HG03565 (cell line): ENCODE measurements at regions not wholly inside any gene's neighbourhood (a gene's known extent, or its start where the extent isn't known, plus 50 kb on each side); places are given as distances from the start of the nearest gene placed in this dataset.
"Not testable (repeated sequence)": the region's sequence is repeated elsewhere in the genome, so short reads cannot be mapped to it uniquely, and the experiment has no call there.

ENCODE experiments used
- ATAC-seq: cut with Tn5 transposase; IDR thresholded peaks from one replicate; pipeline ENCODE4 v1.9.1; 2021; ENCODE audit warnings: mild to moderate bottlenecking, moderate library complexity; ENCODE audit not compliant: unreplicated experiment

DNA sequence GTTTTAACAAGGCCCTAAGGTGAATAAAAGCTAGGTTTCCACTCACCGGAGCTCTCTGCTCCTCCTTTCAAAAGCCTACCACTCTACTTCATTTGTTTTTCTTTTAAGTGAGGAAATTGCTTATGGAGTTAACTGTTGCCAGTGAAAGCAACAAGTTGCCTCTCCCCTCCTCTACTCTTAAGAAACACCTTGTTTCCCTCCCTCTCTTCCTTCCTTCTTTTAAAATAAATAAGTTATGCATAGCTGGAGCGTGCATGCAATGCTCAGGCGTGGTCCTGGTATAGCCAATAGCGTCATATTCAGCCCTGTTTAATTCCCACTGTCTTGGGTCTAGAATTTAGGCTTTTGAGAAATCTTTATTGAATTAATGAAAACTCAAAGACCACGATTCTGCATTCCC is 101.1 kb upstream of the IGF1R start:
- no peak for ATAC-seq

DNA sequence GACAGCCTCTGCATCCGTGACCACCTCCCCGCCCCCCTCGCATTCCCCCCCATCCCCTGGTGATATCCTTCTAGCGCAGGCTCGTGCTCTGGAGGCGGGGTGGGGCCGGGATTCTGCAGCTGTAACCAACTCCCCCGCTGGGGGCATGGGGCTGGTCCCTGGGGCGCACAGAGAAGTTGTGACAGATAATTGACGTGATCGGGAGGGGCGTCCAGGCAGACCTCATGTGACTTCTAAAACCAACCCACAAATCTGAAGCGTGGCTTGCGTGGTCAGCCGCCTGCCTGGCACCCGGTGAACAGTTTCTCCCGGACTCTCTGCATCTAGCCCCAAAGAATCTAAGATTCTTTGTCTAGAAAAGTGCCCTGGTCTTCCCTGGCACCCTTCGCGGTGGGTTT is 100.6 kb upstream of the IGF1R start:
- ATAC-seq: no peak

- ATAC-seq: no peak
Observed at GRCh38 chr15:98548139-98548971, 100.0 kb upstream of the IGF1R start.

GRCh38 chr15:98549003-98549402 is 99.3 kb upstream of the IGF1R start:
- no peak for ATAC-seq

DNA sequence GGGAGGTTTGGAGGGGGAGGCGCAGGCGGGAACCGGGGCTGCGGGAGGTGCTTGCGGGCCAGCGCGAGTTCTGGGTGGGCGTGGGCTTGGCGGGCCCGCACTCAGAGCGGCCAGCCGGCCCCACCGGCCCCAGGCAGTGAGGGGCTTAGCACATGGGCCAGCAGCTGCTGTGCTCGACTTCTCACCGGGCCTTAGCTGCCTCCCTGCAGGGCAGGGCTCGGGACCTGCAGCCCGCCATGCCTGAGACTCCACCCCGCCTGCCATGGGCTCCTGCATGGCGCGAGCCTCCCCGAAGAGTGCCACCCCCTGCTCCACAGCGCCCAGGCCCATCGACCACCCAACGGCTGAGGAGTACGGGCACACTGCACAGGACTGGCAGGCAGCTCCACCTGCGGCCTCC is 98.6 kb upstream of the IGF1R start:
- no peak for ATAC-seq

GRCh38 chr15:98550363-98550762 is 98.0 kb upstream of the IGF1R start:
- not testable (repeated sequence) for ATAC-seq

DNA sequence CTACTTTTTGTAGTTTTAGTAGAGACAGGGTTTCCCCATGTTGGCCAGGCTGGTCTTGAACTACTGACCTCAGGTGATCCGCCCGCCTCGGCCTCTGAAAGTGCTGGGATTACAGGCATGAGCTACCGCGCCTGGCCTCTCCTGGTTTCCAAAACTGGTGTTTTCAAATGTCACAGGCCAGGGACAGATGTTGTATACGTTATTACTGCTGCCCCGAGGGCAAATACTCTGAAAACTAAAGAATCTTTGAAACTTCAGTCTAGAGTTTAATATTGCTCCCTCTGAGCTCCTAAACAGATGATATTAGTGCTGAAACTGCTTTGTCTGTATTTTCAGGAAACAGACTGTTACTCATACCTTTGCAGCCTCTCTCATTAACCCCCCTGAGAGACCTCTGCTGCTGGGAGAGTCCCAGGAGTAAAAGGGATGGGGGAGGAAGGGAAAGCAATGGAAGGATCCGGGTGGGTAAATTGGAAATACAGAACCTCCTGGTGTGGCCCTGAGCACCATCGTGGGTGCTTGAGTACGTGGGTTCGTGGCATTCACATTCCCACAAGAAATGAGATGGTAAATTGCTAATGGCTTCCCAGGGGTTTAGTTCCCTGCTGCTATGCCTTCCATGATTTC is 96.3 kb upstream of the IGF1R start:
- no peak for ATAC-seq

GRCh38 chr15:98554272-98555172 is 93.8 kb upstream of the IGF1R start:
- ATAC-seq: no peak

GRCh38 chr15:98555173-98555515 is 93.2 kb upstream of the IGF1R start:
- ATAC-seq: no peak

- no peak for ATAC-seq
Observed at GRCh38 chr15:98556321-98556720, 92.0 kb upstream of the IGF1R start.

GRCh38 chr15:98560338-98560737 is 88.0 kb upstream of the IGF1R start:
- no peak for ATAC-seq

DNA sequence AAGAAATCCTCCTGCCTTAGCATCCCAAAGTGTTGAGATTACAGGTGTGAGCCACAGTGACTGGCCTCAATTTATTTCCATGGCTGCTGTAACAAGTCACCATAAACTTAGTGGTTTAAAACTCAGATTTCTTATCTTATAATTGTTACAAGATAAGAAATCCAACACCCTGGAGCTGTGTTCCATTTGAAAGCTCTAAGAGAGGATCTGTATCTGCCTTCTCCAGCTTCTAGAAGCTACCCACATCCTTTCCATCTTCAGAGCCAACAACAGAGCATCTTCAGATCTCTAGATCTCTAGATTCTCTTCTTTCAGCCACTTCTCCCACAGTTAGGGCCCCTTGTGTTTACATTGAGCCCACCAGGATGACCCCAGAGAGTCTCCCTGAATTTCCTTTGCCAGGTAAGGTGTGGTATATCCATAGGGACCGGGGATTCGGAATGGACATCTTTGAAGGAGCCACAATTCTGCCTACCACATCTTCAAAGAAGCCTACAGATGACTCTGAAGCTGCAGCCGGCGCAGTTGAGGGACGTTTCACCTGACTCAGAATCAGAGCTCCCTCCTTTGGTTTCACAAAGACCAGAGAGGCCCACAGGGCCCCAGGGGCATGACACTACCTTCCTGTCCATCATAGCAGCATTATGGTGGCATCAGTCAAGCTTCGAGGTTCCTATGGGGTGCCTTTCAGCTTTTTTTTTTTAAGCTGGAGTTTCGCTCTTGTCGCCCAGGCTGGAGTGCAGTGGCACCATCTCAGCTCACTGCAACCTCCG is 87.0 kb upstream of the IGF1R start:
- ATAC-seq: no peak

DNA sequence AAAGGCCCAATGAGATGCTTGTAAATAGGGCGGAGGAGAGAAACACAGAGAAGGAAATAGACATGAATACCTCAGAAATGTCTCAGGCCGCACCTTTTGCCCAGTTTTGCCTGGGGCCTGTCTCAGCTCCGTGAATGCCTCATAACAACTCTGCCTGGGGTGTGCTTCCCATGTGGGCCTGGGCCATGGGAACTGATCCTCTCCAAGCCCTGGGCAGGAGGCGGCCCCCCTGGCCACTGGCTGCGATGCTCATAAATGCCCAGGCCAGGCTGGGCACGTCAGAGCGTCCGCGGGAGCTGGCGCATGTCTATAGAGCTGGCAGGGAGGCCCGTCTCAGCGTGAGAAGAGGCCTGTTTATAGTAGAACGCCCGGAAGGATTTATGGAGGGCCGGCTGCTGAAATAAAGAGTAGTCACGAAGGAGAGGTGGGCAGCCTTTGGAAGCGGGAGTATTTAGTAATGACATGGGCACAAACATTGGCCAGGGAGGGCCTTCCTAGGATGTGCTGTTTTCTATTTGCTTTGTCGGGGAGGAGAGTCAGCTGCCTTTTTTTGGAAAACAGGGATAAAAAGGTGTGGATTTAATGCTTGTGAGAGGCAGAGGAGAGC is 85.9 kb upstream of the IGF1R start:
- no peak for ATAC-seq

DNA sequence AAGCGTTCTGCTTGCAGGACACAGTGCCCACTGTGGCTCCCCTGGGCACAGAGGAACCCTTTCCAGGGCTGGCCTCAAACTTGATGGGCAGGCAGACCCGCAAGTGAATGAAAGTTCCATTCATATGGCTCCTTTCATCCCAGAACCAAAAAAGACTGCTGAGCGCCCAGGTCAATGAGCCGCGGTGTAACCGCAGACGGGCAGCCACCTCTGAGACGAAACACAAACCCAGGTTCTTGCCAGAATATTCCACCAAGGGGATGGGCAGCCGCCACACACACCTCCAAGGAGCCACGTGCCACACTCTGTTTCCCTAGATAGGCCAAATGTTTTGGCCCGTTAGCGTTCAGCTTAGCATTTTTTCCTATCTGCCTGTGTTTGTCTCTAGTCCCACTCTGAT is 82.8 kb upstream of the IGF1R start:
- no peak for ATAC-seq

DNA sequence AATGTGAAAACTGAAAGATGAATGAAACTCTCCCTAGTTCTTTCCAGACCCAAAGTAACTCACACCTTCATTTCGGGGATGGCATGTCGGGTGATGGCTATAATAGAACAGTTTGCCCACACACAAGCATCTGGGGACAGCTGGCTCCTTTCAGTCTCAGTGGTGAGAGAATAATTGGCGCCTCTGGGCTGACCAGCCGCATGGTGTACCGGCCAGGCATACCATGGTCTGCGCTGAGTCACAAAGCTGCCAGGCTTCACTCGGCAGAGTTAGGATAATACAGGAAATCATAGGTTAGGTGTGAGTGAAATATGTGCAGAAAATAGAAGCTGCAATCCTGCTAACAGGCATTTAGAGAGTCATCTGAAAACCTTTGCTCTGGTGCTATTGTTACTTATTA is 80.4 kb upstream of the IGF1R start:
- no peak for ATAC-seq

GRCh38 chr15:98568382-98569017 is 79.8 kb upstream of the IGF1R start:
- no peak for ATAC-seq

- no peak for ATAC-seq
Observed at GRCh38 chr15:98570119-98570518, 78.2 kb upstream of the IGF1R start.

GRCh38 chr15:98580572-98580971 is 67.8 kb upstream of the IGF1R start:
- no peak for ATAC-seq

DNA sequence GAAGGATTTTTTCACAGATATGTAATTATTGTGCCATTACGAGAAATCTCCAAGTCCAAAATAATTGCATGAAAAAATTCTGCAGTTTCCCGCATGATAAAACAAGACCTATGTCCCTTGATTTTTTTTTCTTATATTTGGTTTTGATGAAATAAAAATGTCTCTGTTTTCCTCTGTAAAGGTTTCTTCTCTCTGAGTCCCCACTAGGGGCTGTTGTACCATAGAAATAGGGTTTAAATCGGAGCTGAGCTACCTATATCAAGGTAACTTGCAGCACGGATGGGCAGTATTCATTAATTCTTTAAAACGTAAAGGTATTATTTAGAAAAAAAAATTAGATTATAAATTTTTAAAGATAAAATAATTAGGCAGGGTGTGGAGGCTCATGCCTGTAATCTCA is 66.6 kb upstream of the IGF1R start:
- no peak for ATAC-seq

GRCh38 chr15:98582900-98583554 is 65.3 kb upstream of the IGF1R start:
- ATAC-seq: no peak
